ENCODE measurements at regions not wholly inside any gene's neighbourhood (a gene's known extent, or its start where the extent isn't known, plus 50 kb on each side); places are given as distances from the start of the nearest gene placed in this dataset.
"Not testable (repeated sequence)": the region's sequence is repeated elsewhere in the genome, so short reads cannot be mapped to it uniquely, and the experiment has no call there.

DNA sequence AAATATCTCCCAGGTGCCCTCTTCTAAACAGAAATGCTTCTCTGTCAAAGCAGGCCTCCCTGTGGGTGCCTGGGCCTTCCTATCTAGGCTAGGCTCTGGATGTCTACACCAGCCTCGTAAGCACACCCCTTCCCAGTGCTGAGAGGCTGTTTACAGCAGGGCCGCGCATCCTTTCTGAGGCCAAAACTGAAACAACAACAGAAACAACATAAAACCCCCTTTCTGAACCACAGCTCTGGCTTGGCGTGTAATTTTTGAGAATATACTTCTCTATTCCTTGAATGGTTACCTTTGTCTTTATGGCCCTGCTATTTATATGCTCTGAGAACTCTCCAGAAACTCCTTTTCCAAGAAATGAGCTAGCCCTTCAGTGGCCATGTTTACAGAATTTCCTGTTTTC, 118.4 kb downstream of the BCL2L11 start:
- Mint-ChIP-seq H3K27me3 (no peaks in the 10 kb centered on the region), H3K9me3 (no peaks in the 10 kb centered on the region), H3K4me1 (ENCODE audit: low read depth in 2 of 2) (peaks cover 0 to 4% of the 10 kb centered on the region in 2 donors), H3K36me3 (ENCODE audit: insufficient read depth) (peaks cover 6% of the 10 kb centered on the region), H3K4me3 (no peak overlapping the region), H3K27ac (no peak overlapping the region)
- DNase-seq (no peak), ATAC-seq (replicated peaks) (no peak)

DNA sequence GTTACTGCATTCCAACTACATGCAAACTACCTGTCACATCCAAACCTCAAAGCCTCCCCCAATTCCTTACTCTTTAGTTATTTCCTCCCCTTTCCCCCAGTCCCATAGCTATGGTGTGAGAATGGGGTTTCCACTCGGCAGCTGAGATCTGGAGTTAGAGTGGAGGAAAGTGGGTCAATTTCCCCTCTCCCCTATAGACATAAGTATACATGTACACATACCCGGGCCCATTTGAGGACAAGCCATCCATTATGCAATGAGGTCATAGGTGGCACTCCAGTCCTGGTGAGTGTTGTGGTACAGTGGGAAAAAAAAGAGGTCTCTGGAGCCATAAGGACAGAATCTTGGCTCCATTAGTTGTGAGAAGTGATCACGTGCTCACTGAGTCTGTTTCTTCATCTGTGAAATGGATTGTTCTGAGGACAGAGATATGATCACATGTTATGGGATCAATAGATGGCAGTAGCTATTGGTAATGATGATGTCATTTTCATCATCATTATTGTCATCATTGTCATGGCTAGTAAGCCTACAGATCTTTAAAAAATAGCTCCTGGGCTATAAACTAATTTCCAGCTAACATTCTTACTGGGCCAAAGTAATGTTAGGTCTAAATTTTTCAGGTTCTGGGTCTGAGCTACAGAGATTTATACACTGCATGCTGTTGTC, 119.0 kb downstream of the BCL2L11 start:
- DNase-seq = no peak
- no peak for ATAC-seq (replicated peaks)
- H3K27ac Mint-ChIP-seq = no peak overlapping the region
- peaks cover 6% of the 10 kb centered on the region for H3K36me3 Mint-ChIP-seq (ENCODE audit: insufficient read depth)
- no peaks in the 10 kb centered on the region for H3K9me3 Mint-ChIP-seq
- H3K4me1 Mint-ChIP-seq (ENCODE audit: low read depth in 2 of 2) = peaks cover 0 to 4% of the 10 kb centered on the region in 2 donors
- H3K4me3 Mint-ChIP-seq = no peak overlapping the region
- H3K27me3 Mint-ChIP-seq = no peaks in the 10 kb centered on the region

DNA sequence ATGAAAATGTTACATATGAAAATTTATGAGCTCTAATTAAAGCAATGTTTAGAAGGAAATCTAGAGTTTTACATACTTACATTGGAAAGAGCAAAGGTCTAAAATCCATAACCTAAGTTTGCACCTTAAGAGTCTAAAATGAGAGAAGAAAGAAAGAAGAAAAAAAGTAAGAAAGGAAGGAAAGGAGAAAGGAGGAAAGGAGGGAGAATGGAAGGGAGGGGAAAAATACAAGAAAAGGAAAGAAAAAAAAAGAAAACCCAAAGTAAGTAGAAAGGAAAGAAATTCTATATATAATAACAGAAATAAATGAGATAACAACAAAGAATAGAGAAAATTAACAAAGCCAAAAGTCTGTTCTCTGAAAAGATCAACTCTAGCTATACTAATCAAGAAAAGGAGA, 122.6 kb downstream of the BCL2L11 start:
- H3K27ac Mint-ChIP-seq = no peak overlapping the region
- H3K4me3 Mint-ChIP-seq = no peak overlapping the region
- H3K9me3 Mint-ChIP-seq = no peaks in the 10 kb centered on the region

DNA sequence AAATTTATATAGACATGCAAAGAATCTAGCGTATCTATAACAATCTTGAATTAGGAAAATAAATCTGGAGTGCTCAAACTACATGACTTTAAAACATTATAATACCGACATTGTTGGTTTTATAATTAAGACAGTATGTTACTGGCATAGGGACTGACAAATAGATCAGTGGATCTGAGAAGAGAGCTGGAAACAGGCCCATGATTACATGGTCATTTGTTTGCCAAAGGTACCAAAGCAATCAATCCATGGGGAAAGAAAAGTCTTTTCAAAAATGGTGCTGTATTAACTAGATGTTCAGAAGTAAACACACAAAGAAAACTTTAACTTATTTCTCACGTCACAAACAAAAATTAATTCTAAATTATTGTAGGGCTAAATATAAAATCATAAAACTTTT, 124.2 kb downstream of the BCL2L11 start:
- Mint-ChIP-seq H3K27me3 (no peaks in the 10 kb centered on the region), H3K4me3 (no peak overlapping the region), H3K27ac (no peak overlapping the region), H3K9me3 (no peaks in the 10 kb centered on the region), H3K36me3 (ENCODE audit: insufficient read depth) (peaks cover 3% of the 10 kb centered on the region), H3K4me1 (ENCODE audit: low read depth in 2 of 2) (no peaks in the 10 kb centered on the region)
- DNase-seq = no peak
- no peak for ATAC-seq (replicated peaks)

More for the DNA sequence above, 122.6 kb downstream of the BCL2L11 start:
- Mint-ChIP-seq H3K36me3 (ENCODE audit: insufficient read depth) (peaks cover 3% of the 10 kb centered on the region), H3K4me1 (ENCODE audit: low read depth in 2 of 2) (no peaks in the 10 kb centered on the region), H3K27me3 (no peaks in the 10 kb centered on the region)
- ATAC-seq (replicated peaks) (no peak), DNase-seq (no peak)

- Mint-ChIP-seq H3K4me1 (ENCODE audit: low read depth in 2 of 2) (peaks cover 0 to 5% of the 10 kb centered on the region in 2 donors), H3K36me3 (ENCODE audit: insufficient read depth) (peaks cover 16% of the 10 kb centered on the region), H3K4me3 (no peak overlapping the region), H3K27me3 (no peaks in the 10 kb centered on the region), H3K9me3 (peaks cover 3% of the 10 kb centered on the region in 2 donors), H3K27ac (no peak overlapping the region)
- ATAC-seq (replicated peaks) = no peak
- no peak for DNase-seq
Measured at GRCh38 chr2:111246620-111247061, 125.9 kb downstream of the BCL2L11 start.

GRCh38 chr2:111247491-111247890, 126.8 kb downstream of the BCL2L11 start:
- Mint-ChIP-seq H3K36me3 (ENCODE audit: insufficient read depth) (peaks cover 21% of the 10 kb centered on the region), H3K4me3 (no peak overlapping the region), H3K27ac (no peak overlapping the region), H3K4me1 (ENCODE audit: low read depth in 2 of 2) (peaks cover 0 to 5% of the 10 kb centered on the region in 2 donors), H3K9me3 (peaks cover 3 to 11% of the 10 kb centered on the region in 2 donors), H3K27me3 (no peaks in the 10 kb centered on the region)
- DNase-seq (no peak), ATAC-seq (replicated peaks) (no peak)

DNA sequence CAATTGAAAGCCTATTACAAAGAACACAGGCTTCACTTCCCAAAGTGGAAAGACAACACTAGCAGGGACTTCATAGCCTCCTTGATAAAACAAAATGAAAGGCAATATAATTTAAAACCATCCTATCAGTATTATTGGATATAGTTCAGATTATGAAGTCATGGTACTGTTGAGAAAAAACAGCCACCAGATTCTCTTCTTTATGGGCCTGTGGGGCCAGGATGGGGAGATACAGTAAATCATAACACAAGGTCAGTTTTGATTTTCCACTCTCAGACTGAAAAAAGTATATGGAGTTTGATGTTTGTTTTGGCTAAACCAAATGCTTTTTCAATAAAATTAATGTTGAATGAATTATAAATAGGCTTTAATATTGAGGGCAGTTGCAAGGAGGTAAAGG, 129.1 kb downstream of the BCL2L11 start:
- peaks cover 21% of the 10 kb centered on the region for H3K36me3 Mint-ChIP-seq (ENCODE audit: insufficient read depth)
- H3K4me3 Mint-ChIP-seq = no peak overlapping the region
- no peak overlapping the region for H3K27ac Mint-ChIP-seq
- DNase-seq (no peak), ATAC-seq (replicated peaks) (no peak)
- H3K27me3 Mint-ChIP-seq = no peaks in the 10 kb centered on the region
- H3K4me1 Mint-ChIP-seq (ENCODE audit: low read depth in 2 of 2) = peaks cover 0 to 5% of the 10 kb centered on the region in 2 donors
- H3K9me3 Mint-ChIP-seq = peaks cover 3 to 15% of the 10 kb centered on the region in 2 donors

- peaks cover 21% of the 10 kb centered on the region for H3K36me3 Mint-ChIP-seq (ENCODE audit: insufficient read depth)
- no peaks in the 10 kb centered on the region for H3K27me3 Mint-ChIP-seq
- ATAC-seq (replicated peaks) (no peak), DNase-seq (no peak)
- peak overlapping the region in 1 of 2 donors; percentile 90 for H3K27ac Mint-ChIP-seq
- peaks cover 3 to 15% of the 10 kb centered on the region in 2 donors for H3K9me3 Mint-ChIP-seq
- peaks cover 0 to 5% of the 10 kb centered on the region in 2 donors for H3K4me1 Mint-ChIP-seq (ENCODE audit: low read depth in 2 of 2)
- H3K4me3 Mint-ChIP-seq = no peak overlapping the region
Measured at GRCh38 chr2:111250448-111251030, 129.8 kb downstream of the BCL2L11 start.

DNA sequence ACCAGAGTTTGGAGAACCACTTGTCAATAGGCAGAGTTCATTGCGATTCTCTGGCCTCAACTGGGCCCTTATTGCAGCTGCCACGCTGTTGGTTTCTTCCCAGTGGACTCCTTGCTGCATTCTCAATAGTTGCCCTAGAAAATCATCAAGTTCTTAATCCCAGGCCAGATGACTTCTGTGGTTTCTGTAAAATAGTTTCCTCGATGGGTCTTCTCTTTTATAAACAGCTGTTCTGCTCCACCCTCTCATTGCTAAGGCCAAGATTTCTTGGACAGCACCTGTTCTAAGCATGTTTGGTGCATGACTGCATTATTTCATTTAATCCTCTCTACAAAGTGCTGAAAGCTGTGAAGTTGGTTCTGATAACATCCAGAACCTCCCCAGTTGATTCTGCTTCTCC, 131.0 kb downstream of the BCL2L11 start:
- Mint-ChIP-seq H3K4me3 (no peak overlapping the region), H3K4me1 (ENCODE audit: low read depth in 2 of 2) (peaks cover 0 to 5% of the 10 kb centered on the region in 2 donors), H3K36me3 (ENCODE audit: insufficient read depth) (peaks cover 21% of the 10 kb centered on the region), H3K9me3 (peaks cover 3 to 15% of the 10 kb centered on the region in 2 donors), H3K27ac (peak overlapping the region; percentile 77 to 90), H3K27me3 (no peaks in the 10 kb centered on the region)
- ATAC-seq (replicated peaks) (no peak), DNase-seq (no peak)

GRCh38 chr2:111252436-111252835, 131.7 kb downstream of the BCL2L11 start:
- DNase-seq = no peak
- Mint-ChIP-seq H3K4me3 (no peak overlapping the region), H3K27me3 (no peaks in the 10 kb centered on the region), H3K4me1 (ENCODE audit: low read depth in 2 of 2) (peaks cover 0 to 5% of the 10 kb centered on the region in 2 donors), H3K9me3 (peaks cover 3 to 15% of the 10 kb centered on the region in 2 donors), H3K27ac (peak overlapping the region; percentile 77 to 90), H3K36me3 (ENCODE audit: insufficient read depth) (peaks cover 21% of the 10 kb centered on the region)
- ATAC-seq (replicated peaks) = no peak

DNA sequence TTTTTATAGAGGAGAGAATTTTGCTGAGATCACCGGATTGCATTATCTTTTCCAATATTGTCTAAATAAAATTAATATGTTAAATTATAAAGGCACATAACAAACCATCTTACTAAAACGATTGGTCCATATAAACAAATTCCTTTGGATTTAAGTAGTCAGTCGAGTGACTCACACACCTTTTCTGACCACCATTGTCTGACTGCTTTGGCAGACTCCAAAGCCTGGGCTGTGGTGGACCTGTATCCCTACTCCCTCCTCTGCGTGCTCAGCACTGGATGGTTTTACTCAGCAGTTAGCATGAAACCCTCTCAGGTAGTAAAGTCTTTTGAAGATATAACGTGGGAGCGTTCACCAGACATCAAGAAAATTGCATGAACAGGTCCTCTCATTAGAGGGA, 134.2 kb downstream of the BCL2L11 start:
- H3K36me3 Mint-ChIP-seq (ENCODE audit: insufficient read depth) = peaks cover 21% of the 10 kb centered on the region
- ATAC-seq (replicated peaks); H3K27me3 Mint-ChIP-seq: not testable (repeated sequence)

DNA sequence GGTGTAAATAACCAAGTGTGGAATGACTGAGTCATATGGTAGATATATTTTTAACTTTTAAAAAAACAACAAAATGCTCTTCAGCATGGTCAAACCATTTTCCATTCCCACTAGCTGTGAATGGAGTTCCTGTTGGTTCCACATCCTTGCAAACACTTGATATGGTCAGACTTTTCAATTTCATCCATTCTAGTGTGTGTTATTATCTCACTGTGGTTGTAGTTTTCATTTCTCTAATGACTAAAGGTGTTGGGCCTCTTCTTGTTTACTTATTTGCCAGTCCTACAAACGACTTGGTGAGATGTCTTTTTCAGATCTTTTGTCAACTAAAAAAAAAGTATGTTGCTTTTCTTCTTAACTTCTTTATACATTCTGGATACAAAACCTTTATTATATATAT, 135.9 kb downstream of the BCL2L11 start:
- not testable (repeated sequence) for H3K4me3 Mint-ChIP-seq; DNase-seq; H3K4me1 Mint-ChIP-seq (ENCODE audit: low read depth in 2 of 2); ATAC-seq (replicated peaks); H3K27ac Mint-ChIP-seq; H3K27me3 Mint-ChIP-seq; H3K36me3 Mint-ChIP-seq (ENCODE audit: insufficient read depth)
- peaks cover 0 to 12% of the 10 kb centered on the region in 2 donors for H3K9me3 Mint-ChIP-seq

More for the DNA sequence above, 134.2 kb downstream of the BCL2L11 start:
- H3K9me3 Mint-ChIP-seq = peaks cover 3 to 15% of the 10 kb centered on the region in 2 donors
- not testable (repeated sequence) for DNase-seq; H3K4me1 Mint-ChIP-seq (ENCODE audit: low read depth in 2 of 2); H3K27ac Mint-ChIP-seq; H3K4me3 Mint-ChIP-seq

DNA sequence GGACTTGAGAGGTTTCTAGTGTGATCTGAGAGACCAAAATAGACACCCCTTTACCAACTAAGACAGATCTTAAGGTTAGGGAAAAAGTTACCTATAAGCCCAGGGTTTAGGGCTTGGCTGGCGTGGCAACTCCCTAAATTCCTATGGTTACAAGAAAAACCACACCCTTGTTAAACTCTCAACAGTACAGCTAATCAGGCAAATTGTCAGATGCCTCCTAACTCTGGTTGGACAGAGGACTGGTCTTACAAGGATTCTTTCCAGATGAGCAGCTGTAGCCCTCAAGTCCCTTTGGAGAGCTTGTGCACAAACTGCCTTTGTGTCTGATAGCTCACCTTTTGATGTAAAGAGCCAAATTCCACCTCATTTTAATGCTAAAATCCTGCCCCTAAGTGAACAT, 136.9 kb downstream of the BCL2L11 start:
- H3K4me3 Mint-ChIP-seq; DNase-seq; H3K9me3 Mint-ChIP-seq; H3K27ac Mint-ChIP-seq; H3K36me3 Mint-ChIP-seq (ENCODE audit: insufficient read depth); ATAC-seq (replicated peaks); H3K4me1 Mint-ChIP-seq (ENCODE audit: low read depth in 2 of 2); H3K27me3 Mint-ChIP-seq: not testable (repeated sequence)

GRCh38 chr2:111258318-111258717, 137.6 kb downstream of the BCL2L11 start:
- not testable (repeated sequence) for ATAC-seq (replicated peaks)

More at GRCh38 chr2:111258318-111258717, 137.6 kb downstream of the BCL2L11 start:
- H3K27ac Mint-ChIP-seq; H3K27me3 Mint-ChIP-seq; H3K36me3 Mint-ChIP-seq (ENCODE audit: insufficient read depth); DNase-seq; H3K4me1 Mint-ChIP-seq (ENCODE audit: low read depth in 2 of 2); H3K4me3 Mint-ChIP-seq; H3K9me3 Mint-ChIP-seq: not testable (repeated sequence)

Data from effector memory CD8-positive, alpha-beta T cell (primary cell).